ENCODE measurements at regions not wholly inside any gene's neighbourhood (a gene's known extent, or its start where the extent isn't known, plus 50 kb on each side); places are given as distances from the start of the nearest gene placed in this dataset.

DNA sequence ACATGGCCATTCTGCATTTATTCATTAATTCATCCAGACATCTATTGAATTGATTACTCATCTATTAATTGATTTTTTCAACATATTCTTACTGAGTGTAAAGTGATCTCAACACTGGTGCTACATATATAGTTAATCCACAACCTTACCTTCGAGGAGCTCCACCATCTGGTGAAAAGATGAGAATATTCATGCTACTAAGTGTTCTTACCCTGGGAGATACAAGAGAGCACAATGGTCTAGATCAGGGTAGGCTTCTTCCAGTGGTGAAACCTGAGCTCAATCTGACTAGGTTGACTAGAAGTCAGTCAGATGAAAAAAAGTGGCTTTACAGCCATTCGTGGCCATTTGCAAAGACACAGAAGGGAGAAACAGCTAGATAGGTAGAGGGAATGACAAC lies 507.4 kb downstream of the ANKRD7 start:
- TF ChIP-seq POLR2AphosphoS5 (IDR thresholded peaks at IDR 0.05; ENCODE audit: low read depth): no peak
- TF ChIP-seq, protein P1, sequence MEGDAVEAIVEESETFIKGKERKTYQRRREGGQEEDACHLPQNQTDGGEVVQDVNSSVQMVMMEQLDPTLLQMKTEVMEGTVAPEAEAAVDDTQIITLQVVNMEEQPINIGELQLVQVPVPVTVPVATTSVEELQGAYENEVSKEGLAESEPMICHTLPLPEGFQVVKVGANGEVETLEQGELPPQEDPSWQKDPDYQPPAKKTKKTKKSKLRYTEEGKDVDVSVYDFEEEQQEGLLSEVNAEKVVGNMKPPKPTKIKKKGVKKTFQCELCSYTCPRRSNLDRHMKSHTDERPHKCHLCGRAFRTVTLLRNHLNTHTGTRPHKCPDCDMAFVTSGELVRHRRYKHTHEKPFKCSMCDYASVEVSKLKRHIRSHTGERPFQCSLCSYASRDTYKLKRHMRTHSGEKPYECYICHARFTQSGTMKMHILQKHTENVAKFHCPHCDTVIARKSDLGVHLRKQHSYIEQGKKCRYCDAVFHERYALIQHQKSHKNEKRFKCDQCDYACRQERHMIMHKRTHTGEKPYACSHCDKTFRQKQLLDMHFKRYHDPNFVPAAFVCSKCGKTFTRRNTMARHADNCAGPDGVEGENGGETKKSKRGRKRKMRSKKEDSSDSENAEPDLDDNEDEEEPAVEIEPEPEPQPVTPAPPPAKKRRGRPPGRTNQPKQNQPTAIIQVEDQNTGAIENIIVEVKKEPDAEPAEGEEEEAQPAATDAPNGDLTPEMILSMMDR (IDR thresholded peaks at IDR 0.05; ENCODE audit: insufficient read depth, low read length): no peak
- no peak for TF ChIP-seq GABPA (IDR thresholded peaks at IDR 0.05; ENCODE audit: low read depth)
- TF ChIP-seq, protein P2, sequence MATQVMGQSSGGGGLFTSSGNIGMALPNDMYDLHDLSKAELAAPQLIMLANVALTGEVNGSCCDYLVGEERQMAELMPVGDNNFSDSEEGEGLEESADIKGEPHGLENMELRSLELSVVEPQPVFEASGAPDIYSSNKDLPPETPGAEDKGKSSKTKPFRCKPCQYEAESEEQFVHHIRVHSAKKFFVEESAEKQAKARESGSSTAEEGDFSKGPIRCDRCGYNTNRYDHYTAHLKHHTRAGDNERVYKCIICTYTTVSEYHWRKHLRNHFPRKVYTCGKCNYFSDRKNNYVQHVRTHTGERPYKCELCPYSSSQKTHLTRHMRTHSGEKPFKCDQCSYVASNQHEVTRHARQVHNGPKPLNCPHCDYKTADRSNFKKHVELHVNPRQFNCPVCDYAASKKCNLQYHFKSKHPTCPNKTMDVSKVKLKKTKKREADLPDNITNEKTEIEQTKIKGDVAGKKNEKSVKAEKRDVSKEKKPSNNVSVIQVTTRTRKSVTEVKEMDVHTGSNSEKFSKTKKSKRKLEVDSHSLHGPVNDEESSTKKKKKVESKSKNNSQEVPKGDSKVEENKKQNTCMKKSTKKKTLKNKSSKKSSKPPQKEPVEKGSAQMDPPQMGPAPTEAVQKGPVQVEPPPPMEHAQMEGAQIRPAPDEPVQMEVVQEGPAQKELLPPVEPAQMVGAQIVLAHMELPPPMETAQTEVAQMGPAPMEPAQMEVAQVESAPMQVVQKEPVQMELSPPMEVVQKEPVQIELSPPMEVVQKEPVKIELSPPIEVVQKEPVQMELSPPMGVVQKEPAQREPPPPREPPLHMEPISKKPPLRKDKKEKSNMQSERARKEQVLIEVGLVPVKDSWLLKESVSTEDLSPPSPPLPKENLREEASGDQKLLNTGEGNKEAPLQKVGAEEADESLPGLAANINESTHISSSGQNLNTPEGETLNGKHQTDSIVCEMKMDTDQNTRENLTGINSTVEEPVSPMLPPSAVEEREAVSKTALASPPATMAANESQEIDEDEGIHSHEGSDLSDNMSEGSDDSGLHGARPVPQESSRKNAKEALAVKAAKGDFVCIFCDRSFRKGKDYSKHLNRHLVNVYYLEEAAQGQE (IDR thresholded peaks at IDR 0.05; ENCODE audit: insufficient replicate concordance, low read depth): no peak
